Vagina (tissue), 2 donors: ENCODE measurements at regions not wholly inside any gene's neighbourhood (a gene's known extent, or its start where the extent isn't known, plus 50 kb on each side); places are given as distances from the start of the nearest gene placed in this dataset.

Experiments used
- CTCF ChIP-seq, 3 experiments: fragments of 450-650 bp in 2 of 3; fragments of 200-600 bp in 1 of 3; sonication (generic) in 1 of 3; IDR thresholded peaks; one replicate each; pipeline ENCODE4 v1.5.1; 2017 to 2019; ENCODE audit warnings: antibody characterized with exemption in 3 of 3, mild to moderate bottlenecking in 2 of 3, moderate library complexity in 2 of 3
- POLR2A ChIP-seq, 2 donors: fragments of 450-650 bp; IDR thresholded peaks; one replicate each; pipeline ENCODE4 v1.6.1; 2017; ENCODE audit warnings: antibody characterized with exemption in 2 of 2, mild to moderate bottlenecking in 2 of 2, moderate library complexity in 2 of 2

- no peak for TF ChIP-seq POLR2A (IDR thresholded peaks at IDR 0.05)
- TF ChIP-seq CTCF (IDR thresholded peaks at IDR 0.05): no peak
These were observed 104.4 kb upstream of the CCDC54 start for GRCh38 chr3:107272885-107273284.
